Esophagus muscularis mucosa (tissue), 4 donors: ENCODE measurements at regions not wholly inside any gene's neighbourhood (a gene's known extent, or its start where the extent isn't known, plus 50 kb on each side); places are given as distances from the start of the nearest gene placed in this dataset.

Source experiments
- CTCF ChIP-seq, 3 experiments: fragments of 200-600 bp in 2 of 3; fragments of 450-650 bp in 1 of 3; sonication (generic) in 2 of 3; IDR thresholded peaks; one replicate each; pipeline ENCODE4 v1.5.1; 2017 to 2019; ENCODE audit warnings: antibody characterized with exemption in 3 of 3, mild to moderate bottlenecking in 2 of 3, moderate library complexity in 1 of 3
- EP300 ChIP-seq: sonication (generic); formaldehyde crosslinking; IDR thresholded peaks from one replicate; pipeline ENCODE4 v1.6.1; 2017; ENCODE audit warnings: antibody characterized with exemption
- POLR2A ChIP-seq: fragments of 450-650 bp; IDR thresholded peaks from one replicate; pipeline ENCODE4 v1.6.1; 2017; ENCODE audit warnings: antibody characterized with exemption, moderate library complexity, mild to moderate bottlenecking, low read depth

GRCh38 chr16:79271583-79271982, 329.0 kb downstream of the MAF start:
- TF ChIP-seq CTCF (IDR thresholded peaks at IDR 0.05) (no peak), POLR2A (no peak), EP300 (no peak)
